Left kidney (tissue), 1 donor: ENCODE measurements at regions not wholly inside any gene's neighbourhood (a gene's known extent, or its start where the extent isn't known, plus 50 kb on each side); places are given as distances from the start of the nearest gene placed in this dataset.
A peak's percentile ranks its signal among the peaks of the same experiment; 100 is the strongest.
"Not testable (repeated sequence)": the region's sequence is repeated elsewhere in the genome, so short reads cannot be mapped to it uniquely, and the experiment has no call there.

Experiments used
- DNase-seq: peaks from one replicate; pipeline ENCODE4 v3.0.0-alpha.2; 2013

- DNase-seq = no peak
Observed at GRCh38 chr5:25393256-25393655, 748.5 kb upstream of the CDH10 start.

GRCh38 chr5:25387953-25388352, 743.2 kb upstream of the CDH10 start:
- DNase-seq = no peak

GRCh38 chr5:25362799-25363198, 718.0 kb upstream of the CDH10 start:
- no peak for DNase-seq

GRCh38 chr5:25358919-25359318, 714.1 kb upstream of the CDH10 start:
- no peak for DNase-seq

GRCh38 chr5:25357605-25358004, 712.8 kb upstream of the CDH10 start:
- DNase-seq = no peak

- DNase-seq = no peak
Observed at GRCh38 chr5:25349746-25350145, 705.0 kb upstream of the CDH10 start.

- DNase-seq = no peak
Observed at GRCh38 chr5:25345240-25345771, 700.5 kb upstream of the CDH10 start.

GRCh38 chr5:25339541-25339940, 694.8 kb upstream of the CDH10 start:
- no peak for DNase-seq

- DNase-seq = no peak
Observed at GRCh38 chr5:25334350-25334749, 689.6 kb upstream of the CDH10 start.

- DNase-seq = no peak
Observed at GRCh38 chr5:25330721-25331120, 685.9 kb upstream of the CDH10 start.

- no peak for DNase-seq
Observed at GRCh38 chr5:25327172-25327571, 682.4 kb upstream of the CDH10 start.

- DNase-seq = peak; percentile 11
Observed at GRCh38 chr5:25301836-25302235, 657.1 kb upstream of the CDH10 start.

- DNase-seq = no peak
Observed at GRCh38 chr5:25295067-25295466, 650.3 kb upstream of the CDH10 start.

- not testable (repeated sequence) for DNase-seq
Observed at GRCh38 chr5:25289766-25290165, 645.0 kb upstream of the CDH10 start.

- no peak for DNase-seq
Observed at GRCh38 chr5:25286319-25286718, 641.5 kb upstream of the CDH10 start.

GRCh38 chr5:25285136-25285535, 640.4 kb upstream of the CDH10 start:
- DNase-seq = no peak

- DNase-seq = not testable (repeated sequence)
Observed at GRCh38 chr5:25263507-25263906, 618.7 kb upstream of the CDH10 start.

GRCh38 chr5:25262221-25262620, 617.4 kb upstream of the CDH10 start:
- no peak for DNase-seq

GRCh38 chr5:25255128-25255527, 610.4 kb upstream of the CDH10 start:
- no peak for DNase-seq

GRCh38 chr5:25241981-25242380, 597.2 kb upstream of the CDH10 start:
- no peak for DNase-seq

- not testable (repeated sequence) for DNase-seq
Observed at GRCh38 chr5:25238720-25239119, 593.9 kb upstream of the CDH10 start.

- DNase-seq = no peak
Observed at GRCh38 chr5:25224316-25224982, 579.7 kb upstream of the CDH10 start.

GRCh38 chr5:25199902-25200301, 555.1 kb upstream of the CDH10 start:
- DNase-seq = not testable (repeated sequence)

- DNase-seq = no peak
Observed at GRCh38 chr5:25190521-25191000, 545.8 kb upstream of the CDH10 start.
